Left forelimb (tissue), 1 donor: ENCODE measurements at regions not wholly inside any gene's neighbourhood (a gene's known extent, or its start where the extent isn't known, plus 50 kb on each side); places are given as distances from the start of the nearest gene placed in this dataset.

Experiments
- DNase-seq: peaks from one replicate; pipeline ENCODE4 v3.0.0-alpha.2; 2018; ENCODE audit warnings: low spot score

- DNase-seq = no peak
Observed at GRCh38 chr14:21985081-21985480, 311.5 kb upstream of the OR4E1 start.

- no peak for DNase-seq
Observed at GRCh38 chr14:21978999-21979314, 305.3 kb upstream of the OR4E1 start.

DNA sequence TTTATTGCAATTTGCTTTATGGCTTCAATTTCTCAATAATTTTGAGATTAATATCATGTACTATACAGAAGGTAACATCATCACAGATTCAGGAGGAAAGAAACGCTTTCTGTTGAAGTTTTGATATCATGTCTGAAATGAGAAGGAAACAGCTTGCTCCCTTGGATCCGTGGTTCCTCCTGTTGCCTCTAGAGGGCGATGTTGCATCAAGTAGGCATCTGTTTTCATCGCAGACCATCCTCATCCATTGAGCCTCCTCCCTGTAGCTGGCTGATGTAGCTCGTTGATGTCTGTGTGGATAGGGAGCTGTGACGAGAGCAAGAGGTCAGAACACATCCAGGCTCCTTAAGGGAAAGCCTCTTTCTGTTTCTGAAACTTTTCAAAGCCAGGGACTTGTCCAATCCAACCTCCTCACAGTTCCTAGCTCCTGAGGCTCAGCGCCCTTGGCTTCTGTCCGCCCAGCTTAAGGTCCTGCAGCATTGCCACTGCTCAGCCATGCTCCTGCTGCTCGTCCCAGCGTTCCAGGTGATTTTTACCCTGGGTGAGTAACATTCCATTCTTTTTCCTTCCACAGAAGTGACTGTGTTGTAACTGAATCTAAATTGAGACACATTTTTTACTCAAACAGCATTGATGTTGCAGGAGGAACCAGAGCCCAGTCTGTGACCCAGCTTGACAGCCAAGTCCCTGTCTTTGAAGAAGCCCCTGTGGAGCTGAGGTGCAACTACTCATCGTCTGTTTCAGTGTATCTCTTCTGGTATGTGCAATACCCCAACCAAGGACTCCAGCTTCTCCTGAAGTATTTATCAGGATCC, 304.8 kb upstream of the OR4E1 start:
- DNase-seq = no peak

GRCh38 chr14:21974741-21975140, 301.1 kb upstream of the OR4E1 start:
- no peak for DNase-seq

DNA sequence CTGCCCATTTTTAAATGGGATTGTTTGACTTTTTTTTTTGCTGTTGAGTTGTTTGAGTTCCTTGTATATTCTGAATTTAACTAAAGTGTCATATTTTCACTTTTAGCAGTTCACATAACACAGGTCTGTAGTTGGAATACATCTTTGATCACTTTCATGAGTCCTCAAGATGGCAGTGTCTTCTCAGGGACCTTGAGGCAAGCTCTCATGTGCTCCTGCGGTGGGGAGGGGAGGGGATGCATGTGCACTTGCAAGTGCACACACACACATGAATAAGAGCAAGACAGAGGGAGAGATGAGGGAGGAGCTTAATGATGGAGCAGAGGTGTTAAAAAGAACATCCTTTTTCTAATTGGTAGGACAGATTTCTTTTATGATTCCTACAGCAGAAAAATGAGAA, 291.4 kb upstream of the OR4E1 start:
- no peak for DNase-seq

DNA sequence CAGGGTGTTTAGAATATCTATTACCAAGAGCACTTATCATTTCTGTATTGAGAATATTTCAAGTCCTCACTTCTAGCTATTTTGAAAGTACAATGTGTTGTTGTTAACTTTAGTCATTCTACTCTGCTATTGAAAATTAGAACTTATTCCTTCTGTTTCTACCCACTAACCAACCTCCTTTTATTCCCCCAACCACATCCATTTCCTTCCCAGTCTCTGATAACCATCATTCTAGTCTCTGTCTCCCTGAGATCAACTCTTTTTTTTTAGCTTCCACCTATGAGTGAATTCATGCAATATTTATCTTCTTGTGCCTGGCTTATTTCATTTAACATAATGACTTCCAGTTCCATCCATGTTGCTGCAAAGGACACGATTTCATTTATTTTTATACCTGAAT, 290.6 kb upstream of the OR4E1 start:
- DNase-seq = no peak

GRCh38 chr14:21960636-21961035, 287.0 kb upstream of the OR4E1 start:
- no peak for DNase-seq

GRCh38 chr14:21941885-21942284, 268.3 kb upstream of the OR4E1 start:
- no peak for DNase-seq

- no peak for DNase-seq
Observed at GRCh38 chr14:21940887-21941856, 267.6 kb upstream of the OR4E1 start.

DNA sequence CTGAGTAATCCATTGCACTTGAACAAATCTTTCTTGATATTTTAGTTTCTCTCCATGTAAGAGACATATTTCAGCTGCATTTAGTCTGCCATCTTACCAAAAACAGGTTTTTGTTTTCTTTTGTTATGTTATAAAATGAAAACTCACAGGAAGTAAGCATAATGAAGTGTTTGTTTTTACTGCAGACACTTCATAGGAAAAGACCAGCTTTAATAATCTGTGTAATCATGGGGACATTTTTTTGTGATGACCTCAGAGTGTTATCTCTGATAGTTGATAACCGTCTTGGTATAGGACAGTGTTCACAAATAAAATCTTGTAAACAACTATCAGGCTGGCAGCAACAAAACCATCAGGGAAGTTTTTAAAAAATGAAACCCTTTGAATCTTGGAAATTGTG, 266.2 kb upstream of the OR4E1 start:
- no peak for DNase-seq

GRCh38 chr14:21937996-21938395, 264.4 kb upstream of the OR4E1 start:
- no peak for DNase-seq

DNA sequence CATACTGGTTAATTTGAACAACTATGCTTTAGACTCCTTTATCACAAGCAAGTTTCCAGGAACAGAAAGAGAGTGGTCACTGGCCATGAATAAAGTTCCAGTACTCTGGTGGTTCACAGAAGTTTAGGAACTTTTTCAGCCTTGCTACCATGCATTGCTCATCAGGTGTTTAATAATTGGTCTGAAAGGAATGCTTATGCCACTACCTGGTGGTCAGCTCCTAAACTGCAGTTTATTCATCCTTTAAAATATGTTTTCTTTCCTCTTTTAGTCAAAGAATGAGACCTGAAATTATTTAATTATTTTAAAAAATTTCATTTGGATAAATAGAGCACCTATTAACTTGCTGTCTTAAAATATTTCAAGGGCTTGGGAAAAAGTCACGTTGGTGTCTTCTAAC, 260.1 kb upstream of the OR4E1 start:
- no peak for DNase-seq

DNA sequence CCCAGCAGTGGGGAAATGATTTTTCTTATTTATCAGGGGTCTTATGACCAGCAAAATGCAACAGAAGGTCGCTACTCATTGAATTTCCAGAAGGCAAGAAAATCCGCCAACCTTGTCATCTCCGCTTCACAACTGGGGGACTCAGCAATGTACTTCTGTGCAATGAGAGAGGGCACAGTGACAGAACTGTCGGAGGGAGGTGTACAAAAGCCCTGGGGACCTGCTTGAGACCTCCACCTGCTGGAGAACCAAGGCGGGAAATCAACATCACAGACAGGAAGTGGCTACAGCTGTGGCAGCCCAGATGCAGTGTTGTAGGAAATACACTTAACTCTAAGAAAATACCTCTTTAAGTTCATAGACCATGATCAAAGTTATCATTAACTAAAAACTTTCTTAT, 250.9 kb upstream of the OR4E1 start:
- no peak for DNase-seq

DNA sequence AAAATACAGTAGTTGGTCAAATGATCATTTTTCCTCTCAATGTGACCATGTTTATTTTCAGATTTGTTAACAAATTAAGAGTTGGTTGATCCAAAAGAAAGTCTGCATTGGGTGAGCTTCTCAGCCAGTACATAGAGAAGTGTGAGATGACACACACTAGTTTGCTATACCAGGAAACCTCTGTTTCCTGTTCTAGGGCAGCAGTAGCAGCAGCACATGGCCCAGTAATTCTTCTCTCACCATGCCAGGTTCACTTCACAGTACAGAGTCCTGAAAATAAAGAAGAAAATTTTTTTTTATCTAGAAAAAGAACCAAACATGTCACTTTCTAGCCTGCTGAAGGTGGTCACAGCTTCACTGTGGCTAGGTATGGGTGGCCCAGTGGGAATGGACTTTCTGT, 250.2 kb upstream of the OR4E1 start:
- DNase-seq = no peak

DNA sequence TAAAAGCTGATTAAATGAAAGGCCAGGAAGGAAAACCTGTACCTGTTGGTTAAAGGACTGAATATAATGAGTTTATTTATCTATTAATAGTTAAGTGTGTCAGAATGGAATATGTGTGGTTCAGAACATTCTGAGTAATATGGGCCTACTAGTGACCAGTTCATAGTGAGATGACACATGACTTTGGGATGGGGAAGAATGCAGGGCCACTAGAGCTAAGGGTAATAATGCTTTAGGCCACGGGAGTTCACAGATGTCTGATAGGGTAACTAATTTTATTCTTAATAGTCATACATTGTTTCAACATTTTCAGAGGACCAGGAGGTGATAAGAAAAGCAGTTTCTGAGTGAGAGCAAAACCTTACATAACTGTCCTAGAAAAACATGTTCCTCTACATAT, 247.8 kb upstream of the OR4E1 start:
- DNase-seq = no peak

DNA sequence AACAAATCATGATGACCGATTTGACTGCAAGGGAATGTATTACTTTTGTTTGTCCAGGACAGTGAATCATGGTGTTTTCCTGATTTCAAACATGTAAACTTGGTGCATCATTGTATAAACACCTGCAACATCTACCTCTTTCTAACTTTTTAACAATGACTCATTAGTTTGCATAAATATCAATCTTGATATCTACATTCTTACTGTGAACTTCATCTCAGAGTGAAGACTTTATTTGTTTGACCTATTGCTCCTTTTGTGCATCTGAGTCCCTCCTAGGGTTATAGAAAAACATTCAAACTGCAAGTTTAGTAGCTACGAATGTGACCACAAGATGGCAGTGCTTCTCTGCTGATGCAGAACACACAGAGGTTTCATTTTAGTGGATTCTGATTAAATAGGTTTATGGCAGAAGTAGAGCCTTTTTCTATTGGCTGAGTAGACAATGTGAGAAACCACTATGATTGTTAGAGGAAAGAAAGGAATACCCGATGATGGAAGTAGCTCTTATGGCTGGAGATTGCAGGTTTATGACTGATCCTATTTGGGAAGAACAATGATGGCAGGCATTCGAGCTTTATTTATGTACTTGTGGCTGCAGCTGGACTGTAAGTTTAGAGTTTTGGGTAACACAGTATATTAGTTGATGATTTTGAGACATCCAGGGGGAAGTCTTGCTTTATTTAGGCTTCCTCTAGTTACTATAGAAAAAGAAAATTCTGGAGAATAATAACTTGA, 244.2 kb upstream of the OR4E1 start:
- DNase-seq = no peak

DNA sequence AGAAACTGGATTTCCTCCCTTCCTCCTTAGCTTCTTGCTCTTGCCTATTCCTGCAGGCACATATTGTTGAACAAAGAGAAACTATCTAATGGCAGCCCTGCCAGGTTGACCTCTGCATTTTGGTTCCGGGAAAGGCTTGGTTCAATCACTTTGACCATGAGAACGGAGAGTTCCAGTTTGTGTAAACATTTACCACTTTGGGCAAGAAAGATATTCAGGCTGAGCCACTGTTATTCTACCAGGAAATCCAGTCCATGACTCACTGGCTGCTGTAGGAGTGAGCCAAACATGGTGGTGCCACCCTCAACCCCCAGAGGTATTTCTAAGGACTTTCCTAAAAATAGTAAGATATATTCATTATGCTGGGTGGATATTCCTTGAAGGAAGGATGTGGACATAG, 242.2 kb upstream of the OR4E1 start:
- DNase-seq = no peak

DNA sequence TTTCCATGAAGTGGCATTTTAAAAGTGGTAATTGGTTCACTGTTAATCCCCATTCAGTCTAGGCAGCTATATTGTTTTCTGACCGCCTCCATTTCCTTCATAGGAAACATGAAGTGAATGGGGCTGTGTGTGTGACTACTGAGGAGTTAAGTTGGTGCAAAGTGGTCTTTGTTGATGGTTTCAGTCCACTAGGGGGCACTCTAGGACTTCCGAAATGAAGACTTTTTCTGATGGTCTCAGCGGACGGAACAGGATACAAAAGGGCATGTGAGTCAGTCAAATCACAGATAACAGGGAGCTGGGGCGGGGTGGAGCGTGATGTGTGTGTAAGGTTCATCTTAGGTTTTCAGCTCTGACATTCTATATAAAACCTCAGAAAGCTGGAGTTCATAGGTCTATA, 240.1 kb upstream of the OR4E1 start:
- DNase-seq = no peak

GRCh38 chr14:21912367-21912766, 238.7 kb upstream of the OR4E1 start:
- DNase-seq = no peak

GRCh38 chr14:21911877-21912276, 238.3 kb upstream of the OR4E1 start:
- no peak for DNase-seq

GRCh38 chr14:21910260-21910659, 236.6 kb upstream of the OR4E1 start:
- DNase-seq = no peak

DNA sequence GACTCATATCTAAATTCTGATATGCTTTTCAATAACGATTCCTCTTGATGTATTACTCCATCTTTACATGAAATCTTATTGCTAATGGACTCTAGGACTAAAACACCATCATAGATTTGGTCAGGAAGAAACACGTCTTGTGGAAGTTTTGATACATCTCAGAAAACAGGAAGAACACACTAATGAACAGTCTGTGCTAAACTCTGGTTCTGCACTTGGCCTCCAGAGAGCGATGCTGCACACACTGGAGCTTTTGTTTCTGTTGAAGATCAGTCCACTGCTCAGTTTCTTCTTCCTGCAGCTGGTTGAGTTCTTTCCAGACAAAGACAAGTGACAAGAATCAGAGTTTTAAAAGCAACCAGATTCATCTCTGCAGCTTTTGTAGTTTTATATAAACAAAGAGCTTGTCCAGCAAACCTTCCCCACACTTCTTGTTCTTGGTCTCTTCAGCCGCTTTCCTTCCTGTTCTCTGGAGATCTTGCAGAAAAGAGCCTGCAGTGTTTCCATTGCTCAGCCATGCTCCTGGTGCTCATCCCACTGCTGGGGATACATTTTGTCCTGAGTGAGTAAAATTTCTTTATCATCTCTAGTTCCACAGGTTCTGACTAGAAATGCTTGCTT, 229.1 kb upstream of the OR4E1 start:
- no peak for DNase-seq
